Bone marrow (tissue), 2 donors: ENCODE measurements at regions not wholly inside any gene's neighbourhood (a gene's known extent, or its start where the extent isn't known, plus 50 kb on each side); places are given as distances from the start of the nearest gene placed in this dataset.

ENCODE experiments used
- DNase-seq, 2 donors: peaks; one replicate each; lab custom pipeline; 2025; lab: John Stamatoyannopoulos, UW

GRCh38 chr2:126495189-126495588 is 160.8 kb upstream of the GYPC start:
- DNase-seq, result no peak

GRCh38 chr2:126496493-126496892 is 159.5 kb upstream of the GYPC start:
- DNase-seq, result no peak

- no peak for DNase-seq
Measured at GRCh38 chr2:126503476-126503875, 152.5 kb upstream of the GYPC start.

- DNase-seq, result no peak
Measured at GRCh38 chr2:126504949-126505348, 151.0 kb upstream of the GYPC start.

- DNase-seq, result no peak
Measured at GRCh38 chr2:126506786-126507185, 149.2 kb upstream of the GYPC start.

- no peak for DNase-seq
Measured at GRCh38 chr2:126507425-126507911, 148.5 kb upstream of the GYPC start.

GRCh38 chr2:126510356-126510755 is 145.6 kb upstream of the GYPC start:
- no peak for DNase-seq

GRCh38 chr2:126510960-126511359 is 145.0 kb upstream of the GYPC start:
- no peak for DNase-seq

GRCh38 chr2:126512026-126512425 is 143.9 kb upstream of the GYPC start:
- DNase-seq, result no peak

GRCh38 chr2:126513033-126513432 is 142.9 kb upstream of the GYPC start:
- DNase-seq, result no peak

GRCh38 chr2:126515471-126515870 is 140.5 kb upstream of the GYPC start:
- DNase-seq, result no peak

GRCh38 chr2:126518196-126518595 is 137.8 kb upstream of the GYPC start:
- DNase-seq, result no peak

- DNase-seq, result peak; percentile 5 to 36
Measured at GRCh38 chr2:126527836-126528490, 128.0 kb upstream of the GYPC start.

GRCh38 chr2:126531029-126531428 is 124.9 kb upstream of the GYPC start:
- DNase-seq, result no peak

- DNase-seq, result no peak
Measured at GRCh38 chr2:126534478-126534877, 121.5 kb upstream of the GYPC start.

GRCh38 chr2:126535408-126535807 is 120.5 kb upstream of the GYPC start:
- DNase-seq, result no peak

GRCh38 chr2:126536605-126537200 is 119.3 kb upstream of the GYPC start:
- no peak for DNase-seq

- DNase-seq, result no peak
Measured at GRCh38 chr2:126539101-126539500, 116.9 kb upstream of the GYPC start.

GRCh38 chr2:126542247-126542646 is 113.7 kb upstream of the GYPC start:
- DNase-seq, result no peak

GRCh38 chr2:126543081-126543480 is 112.9 kb upstream of the GYPC start:
- DNase-seq, result no peak

- DNase-seq, result no peak
Measured at GRCh38 chr2:126558029-126558428, 97.9 kb upstream of the GYPC start.

- DNase-seq, result no peak
Measured at GRCh38 chr2:126568734-126569133, 87.2 kb upstream of the GYPC start.

- DNase-seq, result no peak
Measured at GRCh38 chr2:126571403-126571802, 84.6 kb upstream of the GYPC start.

- no peak for DNase-seq
Measured at GRCh38 chr2:126575631-126576030, 80.3 kb upstream of the GYPC start.
